T-helper 17 cell (primary cell): ENCODE measurements at regions not wholly inside any gene's neighbourhood (a gene's known extent, or its start where the extent isn't known, plus 50 kb on each side); places are given as distances from the start of the nearest gene placed in this dataset.
"Not testable (repeated sequence)": the region's sequence is repeated elsewhere in the genome, so short reads cannot be mapped to it uniquely, and the experiment has no call there.

ENCODE experiments used
- ATAC-seq: fragments of 150-1000 bp; cut with Tn5 transposase; 2 replicates; pipeline ENCODE4 v1.10.0; 2021; ENCODE audit warnings: mild to moderate bottlenecking, moderate library complexity
- DNase-seq, 3 donors: peaks; one replicate each; pipeline versions ENCODE4 v3.0.0 to v3.0.0-alpha.2; 2020 to 2021
- H3K9me3 ChIP-seq: one replicate; pipeline ENCODE4 v1.7.0; 2013; ENCODE audit warnings: low read length, mild to moderate bottlenecking; ENCODE audit not compliant: control insufficient read depth, poor library complexity, severe bottlenecking
- H3K27ac Mint-ChIP-seq: one replicate; pipeline ENCODE4 v1.8.0; 2022; ENCODE audit warnings: mild to moderate bottlenecking, moderate library complexity, mixed read lengths
- H3K27me3 Mint-ChIP-seq: one replicate; pipeline ENCODE4 v1.8.0; 2022; ENCODE audit warnings: mixed read lengths
- H3K36me3 Mint-ChIP-seq: one replicate; pipeline ENCODE4 v1.8.0; 2022; ENCODE audit warnings: low read depth, mixed read lengths
- H3K4me1 Mint-ChIP-seq: one replicate; pipeline ENCODE4 v1.8.0; 2022; ENCODE audit warnings: mild to moderate bottlenecking, mixed read lengths
- H3K4me3 Mint-ChIP-seq: one replicate; pipeline ENCODE4 v1.8.0; 2022; ENCODE audit warnings: mild to moderate bottlenecking, moderate library complexity, mixed read lengths

GRCh38 chr5:112472614-112473013 is 53.5 kb upstream of the EPB41L4A start:
- Mint-ChIP-seq H3K27me3 (peaks cover 44% of the 10 kb centered on the region), H3K36me3 (peaks cover 3% of the 10 kb centered on the region), H3K4me1 (no peaks in the 10 kb centered on the region), H3K27ac (no peak overlapping the region), H3K4me3 (no peak overlapping the region)
- ATAC-seq = no peak
- no peaks in the 10 kb centered on the region for H3K9me3 ChIP-seq
- DNase-seq = no peak

GRCh38 chr5:112473989-112474388 is 54.9 kb upstream of the EPB41L4A start:
- H3K4me3 Mint-ChIP-seq = no peak overlapping the region
- ATAC-seq = no peak
- no peak overlapping the region for H3K27ac Mint-ChIP-seq

DNA sequence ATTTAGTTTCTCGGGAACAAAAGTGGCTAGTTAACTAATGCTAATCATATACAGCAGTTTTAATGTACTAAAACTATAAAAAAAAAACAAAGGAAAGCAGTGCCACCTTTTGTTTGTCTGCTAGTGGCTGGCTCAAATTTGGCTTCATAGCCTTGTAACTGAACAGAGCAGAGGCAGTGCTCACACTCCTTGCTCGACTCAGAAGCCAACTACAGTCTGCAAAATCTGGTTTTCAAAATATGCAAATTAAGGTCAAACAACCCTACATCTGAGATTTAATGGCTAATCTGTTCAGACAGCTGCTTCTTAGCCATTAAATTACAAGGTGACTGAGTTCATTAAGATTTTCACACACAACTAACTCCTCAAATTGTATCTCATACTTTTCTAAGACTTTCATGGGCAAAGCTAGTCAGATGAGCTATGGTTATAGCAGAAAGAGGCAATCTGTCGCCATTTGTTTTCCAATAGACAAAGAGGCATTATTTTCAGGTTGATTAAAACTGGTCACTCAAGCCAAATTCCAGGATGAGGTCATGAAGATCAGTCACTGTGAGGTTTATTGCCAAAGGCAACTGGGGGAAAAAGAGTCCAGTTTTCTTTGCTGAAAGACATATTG is 56.8 kb upstream of the EPB41L4A start:
- H3K4me3 Mint-ChIP-seq = no peak overlapping the region
- DNase-seq (no peak), ATAC-seq (no peak)
- no peaks in the 10 kb centered on the region for H3K4me1 Mint-ChIP-seq
- H3K27me3 Mint-ChIP-seq = peaks cover 52% of the 10 kb centered on the region
- H3K9me3 ChIP-seq = no peaks in the 10 kb centered on the region
- no peak overlapping the region for H3K27ac Mint-ChIP-seq
- H3K36me3 Mint-ChIP-seq = peaks cover 3% of the 10 kb centered on the region

More at GRCh38 chr5:112473989-112474388, 54.9 kb upstream of the EPB41L4A start:
- Mint-ChIP-seq H3K27me3 (peaks cover 53% of the 10 kb centered on the region), H3K36me3 (peaks cover 3% of the 10 kb centered on the region), H3K4me1 (no peaks in the 10 kb centered on the region)
- DNase-seq = no peak
- no peaks in the 10 kb centered on the region for H3K9me3 ChIP-seq

DNA sequence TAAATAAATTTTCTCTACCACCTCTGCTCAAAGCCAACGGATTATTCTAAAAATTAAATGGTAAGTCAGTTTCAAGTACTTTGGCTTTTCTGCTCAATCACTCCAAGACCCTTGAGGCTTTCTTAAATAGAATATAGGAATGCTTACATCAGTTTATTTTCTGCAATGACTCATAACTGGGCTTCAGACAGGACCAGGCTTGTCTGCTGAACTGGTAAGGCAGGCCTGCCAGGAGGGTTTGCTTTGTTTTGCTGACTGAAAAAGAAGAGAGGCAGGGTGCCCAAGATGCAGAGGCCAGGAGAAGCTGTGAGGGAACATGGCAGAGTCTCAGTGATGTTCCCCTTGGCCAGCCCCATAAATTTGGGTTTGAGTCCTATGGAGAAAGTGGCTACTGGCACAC is 60.3 kb upstream of the EPB41L4A start:
- H3K27me3 Mint-ChIP-seq = peaks cover 23% of the 10 kb centered on the region
- no peaks in the 10 kb centered on the region for H3K4me1 Mint-ChIP-seq
- no peak overlapping the region for H3K27ac Mint-ChIP-seq
- no peaks in the 10 kb centered on the region for H3K9me3 ChIP-seq
- no peaks in the 10 kb centered on the region for H3K36me3 Mint-ChIP-seq
- no peak overlapping the region for H3K4me3 Mint-ChIP-seq
- ATAC-seq (no peak), DNase-seq (no peak)

DNA sequence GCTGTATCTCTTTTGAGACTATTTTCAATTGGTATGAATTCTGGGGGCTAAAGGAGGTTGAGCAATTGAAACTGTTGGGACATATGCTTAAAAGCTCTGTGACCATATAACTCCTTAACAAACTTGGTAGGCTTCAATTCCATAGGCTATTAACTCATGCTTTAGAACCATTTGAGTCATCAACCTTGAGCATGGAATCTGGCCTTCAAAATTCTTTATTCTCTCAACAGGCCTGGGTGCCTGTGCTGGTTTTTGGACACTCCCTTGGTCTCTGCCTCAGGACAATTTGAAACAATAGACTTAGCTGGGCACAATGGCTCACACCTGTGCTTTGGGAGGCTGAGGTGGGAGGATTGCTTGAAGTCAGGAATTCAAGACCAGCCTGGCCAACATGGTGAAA is 61.4 kb upstream of the EPB41L4A start:
- no peak for ATAC-seq
- no peak for DNase-seq
- peaks cover 21% of the 10 kb centered on the region for H3K27me3 Mint-ChIP-seq
- H3K4me3 Mint-ChIP-seq = no peak overlapping the region
- H3K36me3 Mint-ChIP-seq = no peaks in the 10 kb centered on the region
- no peak overlapping the region for H3K27ac Mint-ChIP-seq
- no peaks in the 10 kb centered on the region for H3K4me1 Mint-ChIP-seq
- no peaks in the 10 kb centered on the region for H3K9me3 ChIP-seq

- Mint-ChIP-seq H3K27me3 (peaks cover 14% of the 10 kb centered on the region), H3K4me1 (no peaks in the 10 kb centered on the region), H3K27ac (no peak overlapping the region), H3K36me3 (no peaks in the 10 kb centered on the region), H3K4me3 (no peak overlapping the region)
- ATAC-seq = no peak
- no peak for DNase-seq
- H3K9me3 ChIP-seq = peaks cover 3% of the 10 kb centered on the region
These were observed 64.6 kb upstream of the EPB41L4A start for GRCh38 chr5:112483704-112484103.

- H3K4me3 Mint-ChIP-seq = no peak overlapping the region
- H3K9me3 ChIP-seq = peaks cover 3% of the 10 kb centered on the region
- no peak overlapping the region for H3K27ac Mint-ChIP-seq
- H3K36me3 Mint-ChIP-seq = no peaks in the 10 kb centered on the region
- ATAC-seq (no peak), DNase-seq (no peak)
- peaks cover 5% of the 10 kb centered on the region for H3K27me3 Mint-ChIP-seq
- H3K4me1 Mint-ChIP-seq = no peaks in the 10 kb centered on the region
These were observed 66.9 kb upstream of the EPB41L4A start for GRCh38 chr5:112485934-112486355.

DNA sequence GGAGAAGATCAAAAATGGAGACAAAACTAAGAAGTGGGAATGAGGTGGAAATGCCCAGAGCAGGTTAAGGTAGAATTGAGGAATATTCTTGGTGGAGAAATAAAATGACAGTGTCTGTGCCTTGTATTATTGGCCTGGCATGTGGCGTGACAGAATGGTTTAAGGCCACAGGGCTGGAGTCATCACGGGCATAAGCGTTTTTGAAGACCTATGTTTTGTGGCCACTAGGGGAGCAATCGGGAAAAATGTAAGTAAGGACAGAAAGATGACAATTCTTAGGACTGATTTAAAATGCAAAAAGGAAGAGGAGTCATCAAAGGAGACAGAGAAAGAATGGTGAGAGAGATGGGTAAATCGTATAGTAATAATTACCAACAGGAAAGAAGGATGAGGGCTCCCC is 72.2 kb upstream of the EPB41L4A start:
- peaks cover 1% of the 10 kb centered on the region for H3K9me3 ChIP-seq
- no peak for ATAC-seq
- no peak overlapping the region for H3K27ac Mint-ChIP-seq
- peaks cover 47% of the 10 kb centered on the region for H3K27me3 Mint-ChIP-seq
- DNase-seq = no peak
- no peak overlapping the region for H3K4me3 Mint-ChIP-seq
- H3K4me1 Mint-ChIP-seq = no peaks in the 10 kb centered on the region
- H3K36me3 Mint-ChIP-seq = no peaks in the 10 kb centered on the region

DNA sequence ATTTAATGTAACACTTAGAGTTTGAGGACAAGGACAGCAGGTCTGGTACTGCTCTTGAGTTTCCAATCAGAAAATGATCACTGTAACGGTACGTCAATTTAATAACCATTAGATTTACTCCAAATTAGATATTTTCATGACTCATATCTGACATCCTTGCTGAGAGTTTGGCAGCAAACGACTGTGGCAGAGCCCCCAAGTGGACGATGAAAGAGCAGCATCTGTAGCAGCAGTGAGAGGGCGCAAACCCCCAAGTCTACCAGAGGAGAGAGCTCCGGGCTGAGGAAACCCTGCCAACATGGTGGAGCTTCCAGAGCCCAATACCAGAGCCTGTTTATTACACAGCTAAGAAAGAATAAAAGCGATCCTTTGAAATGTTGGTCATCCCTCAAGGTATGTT is 73.2 kb upstream of the EPB41L4A start:
- H3K27me3 Mint-ChIP-seq = peaks cover 56% of the 10 kb centered on the region
- H3K4me3 Mint-ChIP-seq = no peak overlapping the region
- H3K27ac Mint-ChIP-seq = no peak overlapping the region
- H3K36me3 Mint-ChIP-seq = no peaks in the 10 kb centered on the region
- H3K9me3 ChIP-seq = no peaks in the 10 kb centered on the region
- ATAC-seq = peak; percentile 55
- DNase-seq = no peak
- no peaks in the 10 kb centered on the region for H3K4me1 Mint-ChIP-seq

DNA sequence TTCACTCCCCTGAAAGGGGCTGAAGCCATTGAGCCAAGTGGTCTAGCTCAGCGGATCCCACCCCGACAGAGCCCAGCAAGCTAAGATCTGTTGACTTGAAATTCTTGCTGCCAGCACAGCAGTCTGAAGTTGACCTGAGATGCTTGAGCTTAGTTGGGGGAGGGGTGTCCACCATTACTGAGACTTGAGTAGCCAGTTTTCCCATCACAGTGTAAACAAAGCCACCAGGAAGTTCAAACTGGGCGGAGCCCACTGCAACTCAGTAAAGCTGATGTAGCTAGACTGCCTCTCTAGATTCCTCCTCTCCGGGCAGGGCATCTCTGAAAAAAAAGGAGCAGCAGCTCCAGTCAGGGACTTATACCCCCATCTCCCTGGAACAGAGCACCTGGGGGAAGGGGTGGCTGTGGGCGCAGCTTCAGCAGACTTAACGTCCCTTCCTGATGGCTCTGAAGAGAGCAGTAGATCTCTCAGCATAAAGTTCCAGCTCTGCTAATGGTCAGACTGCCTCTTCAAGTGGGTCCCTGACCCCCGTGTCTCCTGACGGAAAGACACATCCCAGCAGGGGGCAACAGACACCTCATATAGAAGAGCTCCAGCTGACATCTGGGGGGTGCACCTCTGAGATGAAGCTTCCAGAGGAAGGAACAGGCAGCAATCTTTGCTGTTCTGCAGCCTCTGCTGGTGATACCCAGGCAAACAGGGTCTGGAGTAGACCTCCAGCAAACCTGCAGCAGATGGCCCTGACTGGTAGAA is 84.8 kb upstream of the EPB41L4A start:
- peaks cover 34% of the 10 kb centered on the region for H3K27me3 Mint-ChIP-seq
- ATAC-seq, DNase-seq, H3K27ac Mint-ChIP-seq, H3K4me3 Mint-ChIP-seq, H3K9me3 ChIP-seq, H3K36me3 Mint-ChIP-seq, H3K4me1 Mint-ChIP-seq: not testable (repeated sequence)

GRCh38 chr5:112509097-112509496 is 90.0 kb upstream of the EPB41L4A start:
- H3K27me3 Mint-ChIP-seq, H3K27ac Mint-ChIP-seq, ATAC-seq, H3K4me3 Mint-ChIP-seq, H3K9me3 ChIP-seq, H3K4me1 Mint-ChIP-seq, H3K36me3 Mint-ChIP-seq, DNase-seq: not testable (repeated sequence)

DNA sequence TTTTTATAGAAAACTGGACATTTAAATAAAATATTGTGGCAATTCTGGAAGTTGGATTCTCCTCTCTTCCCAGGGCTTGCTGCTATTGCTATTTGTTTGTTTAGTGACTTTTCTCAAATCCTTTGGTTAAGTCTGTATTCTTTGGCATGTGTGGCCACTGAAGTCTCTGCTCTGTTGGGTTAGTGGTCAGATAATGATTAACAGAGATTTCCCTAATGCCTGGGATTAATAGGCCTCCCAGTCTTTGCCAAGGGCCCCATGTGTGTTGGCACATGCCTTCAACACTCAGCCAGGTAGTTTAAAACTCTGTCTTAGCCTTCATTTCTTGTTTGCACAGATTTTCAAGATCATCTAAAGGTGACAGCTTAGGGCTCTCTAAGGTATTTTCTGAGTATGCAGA is 92.8 kb upstream of the EPB41L4A start:
- Mint-ChIP-seq H3K4me3 (no peak overlapping the region), H3K36me3 (no peaks in the 10 kb centered on the region), H3K27me3 (no peaks in the 10 kb centered on the region), H3K4me1 (no peaks in the 10 kb centered on the region), H3K27ac (no peak overlapping the region)
- DNase-seq = no peak
- ATAC-seq = no peak
- no peaks in the 10 kb centered on the region for H3K9me3 ChIP-seq

DNA sequence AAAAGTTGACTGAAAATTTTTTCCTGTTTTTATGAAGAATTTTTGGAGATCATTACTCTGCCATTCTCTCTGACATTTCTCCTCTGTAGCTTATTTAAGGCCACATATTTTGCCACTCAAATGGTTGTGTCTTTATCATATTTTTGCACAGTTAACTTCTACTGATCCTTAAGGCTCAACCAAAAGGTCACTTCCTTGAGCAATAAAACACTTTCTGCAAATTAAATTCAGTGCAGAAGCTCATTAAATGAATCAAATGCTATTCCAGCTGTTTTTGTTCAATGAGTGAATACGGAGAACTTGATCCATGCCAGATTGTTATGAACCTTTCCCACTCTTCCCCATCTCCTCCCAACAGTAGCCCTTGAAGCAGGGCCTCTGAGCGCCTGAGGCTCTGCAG is 93.8 kb upstream of the EPB41L4A start:
- no peaks in the 10 kb centered on the region for H3K27me3 Mint-ChIP-seq
- ATAC-seq = no peak

GRCh38 chr5:112514111-112514510 is 95.0 kb upstream of the EPB41L4A start:
- Mint-ChIP-seq H3K36me3 (no peaks in the 10 kb centered on the region), H3K27me3 (no peaks in the 10 kb centered on the region), H3K27ac (no peak overlapping the region), H3K4me3 (no peak overlapping the region), H3K4me1 (no peaks in the 10 kb centered on the region)
- ATAC-seq = no peak
- H3K9me3 ChIP-seq = no peaks in the 10 kb centered on the region
- no peak for DNase-seq

More for the DNA sequence above, 93.8 kb upstream of the EPB41L4A start:
- no peak overlapping the region for H3K4me3 Mint-ChIP-seq
- H3K27ac Mint-ChIP-seq = no peak overlapping the region
- no peaks in the 10 kb centered on the region for H3K4me1 Mint-ChIP-seq
- H3K9me3 ChIP-seq = no peaks in the 10 kb centered on the region
- H3K36me3 Mint-ChIP-seq = no peaks in the 10 kb centered on the region
- no peak for DNase-seq
